ENCODE measurements at regions not wholly inside any gene's neighbourhood (a gene's known extent, or its start where the extent isn't known, plus 50 kb on each side); places are given as distances from the start of the nearest gene placed in this dataset.
A peak's percentile ranks its signal among the peaks of the same experiment; 100 is the strongest.
"Not testable (repeated sequence)": the region's sequence is repeated elsewhere in the genome, so short reads cannot be mapped to it uniquely, and the experiment has no call there.

GRCh38 chr22:23437107-23437395 is 143.0 kb downstream of the IGLL1 start:
- not testable (repeated sequence) for H3K36me3 ChIP-seq (ENCODE audit: control insufficient read depth in 1 of 2, insufficient read depth in 2 of 2, low read length in 2 of 2); H3K4me1 ChIP-seq (ENCODE audit: control insufficient read depth in 1 of 2, insufficient read depth in 2 of 2, low read length in 2 of 2); H3K9ac ChIP-seq (ENCODE audit: low read depth in 1 of 2, low read length in 2 of 2); H3K27me3 ChIP-seq (ENCODE audit: control insufficient read depth in 1 of 2, insufficient read depth in 2 of 2, low read length in 2 of 2); H3K4me3 ChIP-seq (ENCODE audit: low read depth in 1 of 2, low read length in 2 of 2); H3K27ac ChIP-seq (ENCODE audit: low read depth, low read length); H3K9me3 ChIP-seq (ENCODE audit: control insufficient read depth in 1 of 2, low read length in 2 of 2)

- H3K27ac ChIP-seq (ENCODE audit: low read depth, low read length); H3K36me3 ChIP-seq (ENCODE audit: control insufficient read depth in 1 of 2, insufficient read depth in 2 of 2, low read length in 2 of 2); H3K4me3 ChIP-seq (ENCODE audit: low read depth in 1 of 2, low read length in 2 of 2); H3K4me1 ChIP-seq (ENCODE audit: control insufficient read depth in 1 of 2, insufficient read depth in 2 of 2, low read length in 2 of 2); H3K9ac ChIP-seq (ENCODE audit: low read depth in 1 of 2, low read length in 2 of 2); H3K9me3 ChIP-seq (ENCODE audit: control insufficient read depth in 1 of 2, low read length in 2 of 2); H3K27me3 ChIP-seq (ENCODE audit: control insufficient read depth in 1 of 2, insufficient read depth in 2 of 2, low read length in 2 of 2): not testable (repeated sequence)
Measured at GRCh38 chr22:23436354-23437106, 143.6 kb downstream of the IGLL1 start.

- not testable (repeated sequence) for H3K4me3 ChIP-seq (ENCODE audit: low read depth in 1 of 2, low read length in 2 of 2); H3K9ac ChIP-seq (ENCODE audit: low read depth in 1 of 2, low read length in 2 of 2); H3K27me3 ChIP-seq (ENCODE audit: control insufficient read depth in 1 of 2, insufficient read depth in 2 of 2, low read length in 2 of 2); H3K36me3 ChIP-seq (ENCODE audit: control insufficient read depth in 1 of 2, insufficient read depth in 2 of 2, low read length in 2 of 2); H3K9me3 ChIP-seq (ENCODE audit: control insufficient read depth in 1 of 2, low read length in 2 of 2); H3K27ac ChIP-seq (ENCODE audit: low read depth, low read length); H3K4me1 ChIP-seq (ENCODE audit: control insufficient read depth in 1 of 2, insufficient read depth in 2 of 2, low read length in 2 of 2)
Measured at GRCh38 chr22:23435186-23435585, 144.9 kb downstream of the IGLL1 start.

- H3K36me3 ChIP-seq (ENCODE audit: control insufficient read depth in 1 of 2, insufficient read depth in 2 of 2, low read length in 2 of 2); H3K27me3 ChIP-seq (ENCODE audit: control insufficient read depth in 1 of 2, insufficient read depth in 2 of 2, low read length in 2 of 2); H3K27ac ChIP-seq (ENCODE audit: low read depth, low read length); H3K4me1 ChIP-seq (ENCODE audit: control insufficient read depth in 1 of 2, insufficient read depth in 2 of 2, low read length in 2 of 2); H3K9ac ChIP-seq (ENCODE audit: low read depth in 1 of 2, low read length in 2 of 2); H3K4me3 ChIP-seq (ENCODE audit: low read depth in 1 of 2, low read length in 2 of 2): not testable (repeated sequence)
- H3K9me3 ChIP-seq (ENCODE audit: control insufficient read depth in 1 of 2, low read length in 2 of 2), result peaks cover 5 to 10% of the 10 kb centered on the region in 2 donors
Measured at GRCh38 chr22:23434198-23434830, 145.8 kb downstream of the IGLL1 start.

- H3K36me3 ChIP-seq (ENCODE audit: control insufficient read depth in 1 of 2, insufficient read depth in 2 of 2, low read length in 2 of 2); H3K9ac ChIP-seq (ENCODE audit: low read depth in 1 of 2, low read length in 2 of 2); H3K27me3 ChIP-seq (ENCODE audit: control insufficient read depth in 1 of 2, insufficient read depth in 2 of 2, low read length in 2 of 2); H3K4me1 ChIP-seq (ENCODE audit: control insufficient read depth in 1 of 2, insufficient read depth in 2 of 2, low read length in 2 of 2); H3K27ac ChIP-seq (ENCODE audit: low read depth, low read length): not testable (repeated sequence)
- H3K9me3 ChIP-seq (ENCODE audit: control insufficient read depth in 1 of 2, low read length in 2 of 2), result peaks cover 5 to 10% of the 10 kb centered on the region in 2 donors
- peak overlapping the region in 1 of 2 donors; percentile 28 for H3K4me3 ChIP-seq (ENCODE audit: low read depth in 1 of 2, low read length in 2 of 2)
Measured at GRCh38 chr22:23433127-23434005, 146.7 kb downstream of the IGLL1 start.

GRCh38 chr22:23432719-23433118 is 147.4 kb downstream of the IGLL1 start:
- H3K4me3 ChIP-seq (ENCODE audit: low read depth in 1 of 2, low read length in 2 of 2), result not testable (repeated sequence)

GRCh38 chr22:23431337-23432072 is 148.6 kb downstream of the IGLL1 start:
- H3K27ac ChIP-seq (ENCODE audit: low read depth, low read length), result no peak overlapping the region
- peaks cover 5 to 10% of the 10 kb centered on the region in 2 donors for H3K9me3 ChIP-seq (ENCODE audit: control insufficient read depth in 1 of 2, low read length in 2 of 2)
- H3K4me3 ChIP-seq (ENCODE audit: low read depth in 1 of 2, low read length in 2 of 2), result no peak overlapping the region
- no peak overlapping the region for H3K9ac ChIP-seq (ENCODE audit: low read depth in 1 of 2, low read length in 2 of 2)
- no peaks in the 10 kb centered on the region for H3K4me1 ChIP-seq (ENCODE audit: control insufficient read depth in 1 of 2, insufficient read depth in 2 of 2, low read length in 2 of 2)
- H3K36me3 ChIP-seq (ENCODE audit: control insufficient read depth in 1 of 2, insufficient read depth in 2 of 2, low read length in 2 of 2), result no peaks in the 10 kb centered on the region
- H3K27me3 ChIP-seq (ENCODE audit: control insufficient read depth in 1 of 2, insufficient read depth in 2 of 2, low read length in 2 of 2), result peaks cover 0 to 3% of the 10 kb centered on the region in 2 donors

More at GRCh38 chr22:23432719-23433118, 147.4 kb downstream of the IGLL1 start:
- H3K9ac ChIP-seq (ENCODE audit: low read depth in 1 of 2, low read length in 2 of 2); H3K27me3 ChIP-seq (ENCODE audit: control insufficient read depth in 1 of 2, insufficient read depth in 2 of 2, low read length in 2 of 2); H3K4me1 ChIP-seq (ENCODE audit: control insufficient read depth in 1 of 2, insufficient read depth in 2 of 2, low read length in 2 of 2); H3K36me3 ChIP-seq (ENCODE audit: control insufficient read depth in 1 of 2, insufficient read depth in 2 of 2, low read length in 2 of 2); H3K27ac ChIP-seq (ENCODE audit: low read depth, low read length): not testable (repeated sequence)
- peaks cover 5 to 10% of the 10 kb centered on the region in 2 donors for H3K9me3 ChIP-seq (ENCODE audit: control insufficient read depth in 1 of 2, low read length in 2 of 2)

GRCh38 chr22:23424551-23425068 is 155.5 kb downstream of the IGLL1 start:
- H3K9me3 ChIP-seq (ENCODE audit: control insufficient read depth in 1 of 2, low read length in 2 of 2); H3K9ac ChIP-seq (ENCODE audit: low read depth in 1 of 2, low read length in 2 of 2); H3K27ac ChIP-seq (ENCODE audit: low read depth, low read length); H3K36me3 ChIP-seq (ENCODE audit: control insufficient read depth in 1 of 2, insufficient read depth in 2 of 2, low read length in 2 of 2); H3K4me1 ChIP-seq (ENCODE audit: control insufficient read depth in 1 of 2, insufficient read depth in 2 of 2, low read length in 2 of 2); H3K4me3 ChIP-seq (ENCODE audit: low read depth in 1 of 2, low read length in 2 of 2); H3K27me3 ChIP-seq (ENCODE audit: control insufficient read depth in 1 of 2, insufficient read depth in 2 of 2, low read length in 2 of 2): not testable (repeated sequence)

GRCh38 chr22:23424031-23424430 is 156.1 kb downstream of the IGLL1 start:
- Histone ChIP-seq H3K4me3 (ENCODE audit: low read depth in 1 of 2, low read length in 2 of 2) (no peak overlapping the region), H3K27me3 (ENCODE audit: control insufficient read depth in 1 of 2, insufficient read depth in 2 of 2, low read length in 2 of 2) (no peaks in the 10 kb centered on the region), H3K9ac (ENCODE audit: low read depth in 1 of 2, low read length in 2 of 2) (no peak overlapping the region), H3K9me3 (ENCODE audit: control insufficient read depth in 1 of 2, low read length in 2 of 2) (no peaks in the 10 kb centered on the region), H3K36me3 (ENCODE audit: control insufficient read depth in 1 of 2, insufficient read depth in 2 of 2, low read length in 2 of 2) (no peaks in the 10 kb centered on the region), H3K27ac (ENCODE audit: low read depth, low read length) (no peak overlapping the region), H3K4me1 (ENCODE audit: control insufficient read depth in 1 of 2, insufficient read depth in 2 of 2, low read length in 2 of 2) (no peaks in the 10 kb centered on the region)
